ENCODE measurements at regions not wholly inside any gene's neighbourhood (a gene's known extent, or its start where the extent isn't known, plus 50 kb on each side); places are given as distances from the start of the nearest gene placed in this dataset.
"Not testable (repeated sequence)": the region's sequence is repeated elsewhere in the genome, so short reads cannot be mapped to it uniquely, and the experiment has no call there.

DNA sequence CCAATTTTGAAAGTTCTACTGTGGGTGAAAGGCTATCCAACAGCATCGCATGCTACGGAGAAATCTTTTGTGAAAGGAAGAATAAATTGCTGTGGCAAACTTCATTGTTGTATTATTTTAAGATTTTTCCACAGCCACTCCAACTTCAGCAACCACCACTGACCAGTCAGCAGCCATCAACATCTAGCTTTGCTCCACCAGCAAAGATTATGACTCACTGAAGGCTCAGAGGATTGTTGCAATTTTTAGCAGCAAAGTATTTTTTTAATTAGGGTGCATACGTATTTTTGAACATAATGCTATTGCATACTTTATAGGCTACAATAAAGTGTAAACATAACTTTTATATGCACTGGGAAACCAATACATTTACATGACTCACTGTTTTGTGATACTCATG lies 493.5 kb downstream of the TFAP2A start:
- no peak for DNase-seq

DNA sequence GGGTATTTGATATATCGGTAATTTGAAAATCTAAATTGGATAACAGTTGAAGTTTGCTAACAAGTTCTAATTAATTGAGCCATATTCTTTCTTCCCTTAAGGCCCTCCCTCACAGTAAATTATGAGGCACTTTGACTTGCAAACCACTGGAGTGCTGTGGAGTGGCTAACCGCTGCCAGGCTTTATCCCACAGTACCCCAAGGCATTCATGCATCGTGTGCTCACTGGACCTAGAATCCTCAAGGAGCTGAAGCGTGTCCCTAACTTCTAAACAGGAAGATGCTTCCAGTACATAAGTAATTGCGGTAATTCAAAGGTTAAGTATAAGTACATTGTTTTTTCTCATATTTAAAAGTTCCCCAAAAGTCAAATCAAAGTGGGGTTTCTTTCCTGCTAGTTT lies 499.9 kb downstream of the TFAP2A start:
- DNase-seq, result no peak

DNA sequence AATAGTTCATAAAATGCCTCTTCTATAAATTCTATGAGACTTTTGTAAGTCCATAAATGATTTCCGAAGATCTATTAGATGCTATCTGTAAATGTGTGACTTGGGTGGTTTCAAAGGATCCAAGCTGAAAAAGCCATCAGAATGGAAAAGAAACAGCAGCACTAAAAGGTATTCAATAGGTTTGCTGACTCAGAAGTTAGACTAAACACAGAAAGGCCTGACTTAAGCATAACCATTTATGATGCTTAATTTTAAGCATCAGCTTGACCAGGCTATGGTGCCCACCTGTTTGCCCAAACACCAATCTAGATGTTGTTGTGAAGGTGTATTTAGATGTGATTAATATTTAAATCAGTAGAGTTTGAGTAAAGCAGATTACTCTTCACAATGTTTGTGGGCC lies 513.5 kb downstream of the TFAP2A start:
- DNase-seq, result no peak

DNA sequence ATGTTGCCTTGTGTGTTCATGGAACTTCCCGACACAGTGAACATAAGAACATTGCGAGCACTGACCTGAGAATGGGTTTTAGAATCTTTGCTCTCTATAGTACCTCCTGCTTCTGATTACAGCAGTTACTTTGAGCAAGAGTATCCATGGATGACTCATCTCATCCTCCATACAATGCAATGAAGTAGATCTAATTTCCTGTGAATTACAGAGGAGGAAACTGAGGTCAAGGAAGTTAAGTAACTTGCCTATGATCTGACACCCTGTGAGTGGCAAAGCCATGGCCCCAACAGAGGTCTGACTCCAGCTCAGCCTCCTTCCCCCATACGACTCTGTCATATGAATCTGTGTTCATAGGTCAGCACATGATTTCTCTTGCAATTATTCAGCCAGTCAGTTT lies 518.1 kb downstream of the TFAP2A start:
- DNase-seq, result no peak

DNA sequence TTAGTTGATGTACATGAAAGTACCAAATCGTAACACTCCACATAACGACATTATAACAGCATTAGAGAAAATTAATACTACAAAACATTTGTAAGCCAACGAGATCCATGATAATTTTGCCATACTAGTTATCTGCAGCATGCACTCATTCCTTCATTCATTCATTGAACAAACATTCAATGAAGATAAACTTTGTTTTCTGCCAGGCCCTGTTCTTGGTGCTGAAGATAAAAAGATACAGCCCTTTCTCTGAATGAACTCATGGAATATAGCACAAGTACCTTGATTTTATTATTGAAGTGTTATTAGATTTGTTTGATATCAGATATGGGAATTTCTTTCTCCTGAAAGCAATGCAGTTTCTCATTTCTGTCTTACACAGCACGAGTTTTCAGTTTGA lies 524.0 kb downstream of the TFAP2A start:
- DNase-seq, result no peak

DNA sequence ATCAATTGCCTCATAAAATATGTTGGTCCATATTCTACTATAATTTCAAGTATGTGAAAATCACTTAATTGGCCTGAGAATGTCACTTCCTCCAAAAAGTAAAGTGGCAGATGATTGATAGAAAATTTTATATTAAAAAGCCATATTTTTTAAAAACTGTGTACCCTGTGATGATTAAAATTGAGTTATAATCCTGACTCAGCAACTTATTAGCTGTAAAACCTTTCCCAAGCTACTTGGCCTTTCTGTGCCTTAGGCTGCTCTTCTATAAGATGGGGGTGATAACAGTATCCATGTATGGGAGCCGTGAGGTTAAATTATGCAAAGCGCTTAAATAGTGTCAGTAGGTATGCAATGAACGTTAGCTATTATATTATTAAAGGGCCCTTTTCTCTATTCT lies 524.4 kb downstream of the TFAP2A start:
- no peak for DNase-seq

DNA sequence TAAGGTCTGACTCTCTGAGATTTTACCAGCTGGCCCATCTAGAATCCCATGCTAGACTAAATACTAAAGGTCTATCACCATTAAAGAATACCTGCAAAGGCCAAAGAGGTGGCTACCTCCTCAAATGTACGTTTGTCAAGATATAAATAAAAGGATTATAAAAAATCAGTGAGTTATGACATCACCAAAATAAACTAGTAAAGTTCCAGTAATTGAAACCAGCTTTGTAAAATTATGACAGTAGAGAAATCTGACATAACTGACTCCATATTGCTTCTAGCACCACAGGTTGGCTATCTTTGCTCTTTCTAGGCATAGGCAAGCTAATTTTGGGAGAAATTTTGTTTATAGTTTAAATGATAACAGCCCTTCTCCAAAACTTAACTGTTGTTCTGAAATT lies 536.3 kb downstream of the TFAP2A start:
- DNase-seq, result no peak

DNA sequence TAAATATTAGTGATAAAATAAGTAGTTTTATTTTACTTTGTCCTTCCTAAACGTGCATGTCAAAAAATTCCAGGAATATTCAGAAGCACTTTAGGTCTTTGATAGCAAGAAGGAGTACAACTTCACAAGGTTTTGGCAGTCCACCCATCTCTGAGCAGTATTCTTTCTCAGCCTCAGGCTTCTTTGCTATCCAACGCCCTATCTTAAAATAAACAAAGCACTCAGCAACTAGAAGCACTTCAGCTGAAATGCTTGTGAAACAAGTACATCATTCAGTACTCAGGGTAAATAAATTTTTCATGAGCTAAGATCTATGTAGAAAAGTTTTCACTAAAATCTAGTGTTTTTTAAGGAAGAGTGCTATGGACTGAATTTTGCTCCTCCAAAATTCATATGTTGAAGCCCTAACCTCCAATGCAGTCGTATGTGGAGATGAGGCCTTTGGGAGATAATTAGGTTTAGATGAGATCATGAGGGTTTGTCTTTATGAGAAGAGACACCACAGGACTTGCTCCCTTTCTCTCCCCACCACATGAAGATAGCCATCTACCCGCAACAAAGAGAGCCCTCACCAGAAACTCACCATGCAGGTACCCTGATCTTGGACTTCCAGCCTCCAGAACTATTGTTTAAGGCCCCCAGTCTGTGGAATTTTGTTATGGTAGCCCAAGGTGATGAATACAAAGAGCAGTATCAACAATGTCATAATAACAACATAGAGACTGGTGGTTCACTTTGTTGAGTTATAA lies 539.1 kb downstream of the TFAP2A start:
- no peak for DNase-seq

DNA sequence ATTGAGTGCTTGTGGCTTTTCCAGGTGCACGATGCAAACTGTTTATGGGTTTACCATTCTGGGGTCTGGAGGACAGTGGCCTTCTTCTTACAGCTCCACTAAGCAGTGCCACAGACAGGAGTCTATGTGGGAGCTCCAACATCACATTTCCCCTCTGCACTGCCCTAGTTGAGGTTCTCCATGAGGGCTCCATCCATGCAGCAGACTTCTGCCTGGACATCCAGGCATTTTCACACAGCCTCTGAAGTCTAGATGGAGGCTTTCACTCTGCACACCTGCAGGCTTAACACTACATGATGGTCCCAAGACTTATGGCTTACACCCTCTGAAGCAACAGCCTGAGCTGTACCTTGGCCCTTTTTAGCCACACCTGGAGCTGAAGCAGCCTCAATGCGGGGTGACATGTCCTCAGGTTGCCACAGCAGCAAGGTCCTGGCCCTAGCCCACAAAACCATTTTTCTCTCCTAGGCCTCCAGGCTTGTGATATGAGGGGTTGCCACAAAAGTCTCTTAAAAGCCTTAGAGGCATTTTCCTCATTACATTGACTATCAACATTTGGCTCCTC lies 552.2 kb downstream of the TFAP2A start:
- no peak for DNase-seq

DNA sequence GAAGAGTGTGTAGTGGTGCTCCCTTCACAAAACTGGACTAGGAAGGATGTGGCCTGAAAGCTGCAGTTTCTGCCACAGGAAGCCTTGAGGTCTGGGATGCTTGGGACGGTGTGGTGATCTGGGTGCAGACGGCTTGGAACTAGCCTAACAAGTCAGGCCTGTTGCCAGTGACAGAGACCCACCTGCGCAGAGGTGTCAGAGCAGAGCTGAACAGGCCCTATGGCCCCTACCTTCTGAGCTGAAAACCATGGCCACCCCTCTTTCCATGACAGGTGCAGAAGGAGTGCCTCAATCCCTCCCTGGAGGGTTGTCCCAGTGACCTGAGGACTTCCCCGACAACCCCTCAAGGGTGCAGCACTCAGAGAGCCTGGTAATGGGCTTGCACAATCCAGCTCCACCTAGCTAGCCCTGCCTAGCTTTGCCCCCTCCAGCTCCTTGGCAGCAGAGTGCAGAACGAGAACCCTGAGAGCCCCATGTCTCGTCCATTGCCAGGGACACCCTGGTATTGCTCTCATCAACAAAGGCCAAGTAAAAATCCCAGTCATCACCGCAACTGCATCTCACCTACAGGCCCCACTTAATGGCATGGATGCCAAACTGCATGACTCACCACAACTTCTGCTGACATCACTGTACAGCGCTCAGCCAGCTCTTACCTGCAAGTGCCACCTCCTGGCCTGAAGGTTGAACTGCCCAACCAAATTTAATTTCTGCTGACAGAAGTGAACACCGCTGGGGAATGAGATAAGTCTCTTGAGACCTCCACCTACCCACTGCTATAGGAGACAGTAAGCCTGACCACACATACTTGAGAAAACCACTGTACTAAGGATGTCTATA lies 563.1 kb downstream of the TFAP2A start:
- no peak for DNase-seq

DNA sequence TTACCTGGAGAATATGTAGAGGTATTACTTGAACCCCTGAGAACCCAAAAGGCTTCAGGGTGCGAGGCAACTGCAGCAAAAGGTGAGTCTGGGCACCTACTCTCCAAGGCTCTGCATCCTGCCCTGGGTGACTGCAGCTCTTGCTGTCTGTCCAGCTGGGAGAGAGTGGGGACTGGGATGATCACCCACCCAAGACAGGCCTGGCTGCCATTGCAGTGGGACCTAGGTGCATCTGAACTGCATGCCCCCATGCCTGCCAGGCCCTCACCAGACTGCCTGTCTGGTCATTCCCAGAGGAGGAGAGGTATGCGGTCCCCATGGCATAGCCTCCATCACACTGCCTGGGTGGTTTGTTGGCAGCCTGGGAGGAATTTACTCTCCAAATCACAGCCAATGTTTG lies 563.9 kb downstream of the TFAP2A start:
- no peak for DNase-seq

DNA sequence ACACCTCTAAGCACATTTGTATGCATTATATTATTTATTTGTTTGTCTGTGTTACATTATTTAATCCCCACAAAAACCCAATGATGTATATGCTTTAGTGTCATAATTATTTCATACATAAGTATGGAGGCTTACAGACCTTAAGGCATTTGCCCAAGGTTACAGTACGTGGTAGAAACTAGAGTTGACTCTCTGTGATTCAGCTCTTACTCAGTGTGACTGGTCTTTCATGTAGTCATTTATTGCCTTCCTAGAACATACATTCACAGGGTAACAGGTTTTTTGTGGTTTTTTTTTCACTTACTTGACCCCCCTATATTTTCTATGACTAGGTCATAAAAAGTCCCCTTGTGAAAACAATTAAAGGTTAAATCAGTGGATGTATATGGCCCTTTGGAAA lies 566.8 kb downstream of the TFAP2A start:
- no peak for DNase-seq

DNA sequence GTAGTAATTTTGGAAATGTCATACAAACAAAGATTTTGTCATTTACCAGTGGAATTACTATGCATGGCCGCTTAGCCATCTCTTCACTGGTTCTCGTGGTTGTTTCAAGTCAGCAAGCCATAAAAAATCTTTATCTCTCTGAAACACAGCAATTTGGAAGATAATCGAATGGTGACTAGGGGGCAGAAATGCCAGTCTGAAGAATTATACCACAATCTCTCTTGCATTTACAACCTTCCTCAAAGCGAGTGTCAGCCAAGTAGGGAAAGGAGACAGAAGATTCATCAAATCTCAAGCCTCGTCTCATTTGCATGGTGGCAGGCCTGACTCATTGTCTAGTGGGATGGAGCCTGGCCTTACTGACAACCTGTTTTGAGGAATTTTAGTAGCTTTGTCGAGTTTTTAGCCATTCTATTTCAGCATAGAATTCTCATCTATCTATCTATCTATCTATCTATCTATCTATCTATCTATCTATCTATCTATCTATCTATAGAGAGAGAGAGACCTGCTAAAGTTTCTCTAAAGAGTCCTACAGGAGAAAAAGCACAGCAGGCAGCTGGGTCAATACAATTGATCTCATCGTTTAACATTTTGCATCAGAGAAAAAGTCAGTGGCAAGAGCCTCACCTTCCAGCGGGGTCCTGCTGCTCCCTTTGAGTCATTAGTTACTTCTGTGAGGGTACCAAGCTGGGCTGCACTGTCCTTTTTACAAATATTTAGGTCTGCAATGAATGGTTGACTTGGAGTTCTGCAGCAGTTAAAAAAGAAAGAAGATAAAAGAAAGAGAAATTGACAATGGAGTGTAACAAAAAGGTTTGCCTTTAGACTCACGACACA lies 572.8 kb downstream of the TFAP2A start:
- no peak for DNase-seq

DNA sequence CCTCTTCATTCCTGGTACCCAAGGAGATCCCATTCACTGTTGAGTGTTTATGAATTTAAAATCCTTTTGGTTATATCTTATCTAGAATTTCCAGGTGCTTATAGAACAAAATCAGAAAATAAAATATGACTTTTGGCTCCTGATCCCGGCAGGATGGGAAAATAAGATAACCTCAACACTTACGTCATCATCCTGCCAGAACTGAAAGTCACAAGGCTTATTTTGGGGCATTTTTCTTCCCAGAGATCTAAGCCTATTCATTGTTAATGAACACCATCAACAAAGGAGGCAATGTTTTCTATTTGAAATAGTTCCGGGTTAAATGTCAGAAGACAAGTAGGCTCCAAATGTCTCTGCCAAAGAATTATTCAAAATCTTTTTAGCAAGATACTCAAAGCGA lies 580.6 kb downstream of the TFAP2A start:
- DNase-seq, result no peak

DNA sequence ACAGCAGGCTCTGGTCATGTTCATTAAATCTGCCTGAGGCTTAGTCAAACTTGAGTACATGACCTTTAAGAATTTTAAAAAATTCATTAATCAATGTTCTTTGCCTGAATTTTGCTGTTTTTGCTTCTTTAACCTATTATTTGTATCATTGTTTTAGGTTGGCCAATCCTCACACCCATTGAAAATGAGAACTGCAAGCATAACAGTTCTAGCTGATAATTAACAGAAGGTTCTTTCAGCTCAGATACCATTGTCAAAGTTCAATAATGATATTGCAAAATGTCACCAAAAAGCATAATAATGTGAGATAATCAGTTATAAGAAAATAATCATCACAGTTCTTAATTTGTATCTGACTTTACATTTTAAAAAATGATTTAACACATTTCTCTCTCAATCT lies 583.1 kb downstream of the TFAP2A start:
- DNase-seq, result no peak

DNA sequence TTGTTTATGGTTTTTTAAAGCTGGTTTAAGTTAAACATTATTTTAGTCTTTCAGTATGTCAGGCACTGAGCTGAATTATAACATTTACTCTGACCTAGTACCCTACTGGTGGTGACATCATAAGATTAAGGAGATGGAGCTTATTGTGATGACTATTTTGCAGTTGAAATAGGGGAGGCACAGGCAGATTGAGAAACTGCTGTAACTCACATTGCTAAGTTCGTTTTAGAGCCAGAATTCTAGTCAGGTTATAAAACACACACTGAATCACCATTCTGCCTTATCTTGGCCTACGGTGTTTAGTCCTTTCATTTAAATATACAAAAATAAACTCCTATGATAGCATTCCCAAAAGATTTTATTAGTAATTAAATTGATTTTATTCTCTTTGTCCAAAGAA lies 584.1 kb downstream of the TFAP2A start:
- no peak for DNase-seq

DNA sequence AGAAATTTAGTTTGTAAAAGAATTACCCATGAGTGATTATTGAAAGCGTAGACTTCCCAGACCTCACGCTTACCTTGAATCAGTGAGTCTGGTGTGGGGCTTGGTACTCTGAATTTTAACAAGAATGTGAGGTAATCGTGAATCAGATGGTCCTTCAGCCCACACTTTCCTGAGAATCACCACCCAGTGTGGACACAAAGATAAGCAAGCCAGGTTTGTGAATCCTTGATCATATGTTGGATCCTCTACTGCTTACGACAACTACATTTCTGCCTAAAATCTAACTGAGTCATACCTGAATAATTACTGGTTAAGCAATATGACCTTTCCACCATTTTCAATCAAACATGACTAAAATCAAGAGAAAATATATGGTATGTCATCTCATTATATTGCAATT lies 589.3 kb downstream of the TFAP2A start:
- DNase-seq, result no peak

DNA sequence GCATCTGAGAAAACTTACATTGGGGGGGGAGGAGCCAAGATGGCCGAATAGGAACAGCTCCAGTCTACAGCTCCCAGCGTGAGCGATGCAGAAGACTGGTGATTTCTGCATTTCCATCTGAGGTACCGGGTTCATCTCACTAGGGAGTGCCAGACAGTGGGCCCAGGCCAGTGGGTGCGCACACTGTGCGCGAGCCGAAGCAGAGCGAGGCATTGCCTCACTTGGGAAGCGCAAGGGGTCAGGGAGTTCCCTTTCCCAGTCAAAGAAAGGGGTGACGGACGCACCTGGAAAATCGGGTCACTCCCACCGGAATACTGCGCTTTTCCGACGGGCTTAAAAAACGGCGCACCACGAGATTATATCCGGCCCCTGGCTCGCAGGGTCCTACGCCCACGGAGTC lies 604.1 kb downstream of the TFAP2A start:
- not testable (repeated sequence) for DNase-seq

DNA sequence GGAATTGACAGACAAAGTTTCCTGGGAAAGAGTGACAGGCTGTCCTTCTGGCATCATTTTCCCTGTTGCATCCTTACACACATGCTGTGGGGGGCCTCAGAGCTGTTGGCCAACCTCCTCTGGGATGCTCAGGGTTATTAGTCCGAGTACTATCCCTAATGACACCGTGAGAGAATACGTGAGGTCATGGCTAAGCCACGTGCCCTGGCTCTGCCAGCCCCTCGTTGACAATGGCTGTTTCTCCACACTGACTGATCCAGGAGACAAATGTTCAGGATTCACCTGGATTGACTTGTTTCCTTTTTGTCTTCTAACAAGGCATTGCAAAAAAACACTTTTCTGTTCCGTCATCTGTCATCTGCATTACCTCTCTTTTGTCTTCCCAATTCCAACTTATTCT lies 604.6 kb downstream of the TFAP2A start:
- no peak for DNase-seq

DNA sequence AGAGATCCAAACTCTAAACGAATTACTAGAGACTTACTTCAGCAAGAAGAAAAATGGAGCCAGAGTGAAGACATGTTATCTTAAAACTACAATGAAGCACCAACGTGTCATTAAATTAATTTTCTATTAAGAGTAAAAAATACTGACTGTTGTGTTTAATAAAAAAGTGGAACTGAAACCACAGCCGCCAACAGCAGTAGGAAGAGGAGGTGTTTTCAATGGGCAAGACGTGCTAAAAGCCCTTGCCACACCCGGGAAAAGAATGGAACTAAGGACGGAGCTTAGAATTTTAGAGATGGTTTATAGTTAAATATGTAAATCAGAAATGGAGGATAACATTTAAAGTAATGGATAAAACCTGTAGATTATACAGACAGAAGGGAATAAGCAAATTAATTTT lies 608.7 kb downstream of the TFAP2A start:
- no peak for DNase-seq

DNA sequence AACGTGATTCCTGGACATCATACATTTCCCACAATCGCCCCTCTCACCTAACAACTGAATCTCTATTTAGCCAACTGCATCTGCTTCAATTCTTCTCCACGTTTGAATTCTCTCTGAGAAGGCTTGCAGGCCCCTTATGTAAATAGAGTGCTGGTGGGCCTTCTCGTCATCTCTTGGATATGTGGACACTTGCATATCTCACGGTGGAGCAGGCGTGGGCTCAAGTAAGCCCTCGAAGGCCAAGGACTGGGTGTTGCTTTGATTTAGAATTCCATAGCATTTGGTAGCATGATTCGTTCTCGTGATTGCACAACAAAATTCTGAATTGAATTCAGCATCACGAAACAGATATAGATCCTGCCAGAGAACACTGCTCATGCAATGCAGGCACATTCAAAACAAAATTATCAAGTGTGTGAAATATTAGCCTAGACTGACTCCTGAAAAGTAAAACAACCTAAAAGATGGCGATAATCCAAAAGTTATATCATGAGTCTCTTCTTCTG lies 613.6 kb downstream of the TFAP2A start:
- DNase-seq, result no peak

DNA sequence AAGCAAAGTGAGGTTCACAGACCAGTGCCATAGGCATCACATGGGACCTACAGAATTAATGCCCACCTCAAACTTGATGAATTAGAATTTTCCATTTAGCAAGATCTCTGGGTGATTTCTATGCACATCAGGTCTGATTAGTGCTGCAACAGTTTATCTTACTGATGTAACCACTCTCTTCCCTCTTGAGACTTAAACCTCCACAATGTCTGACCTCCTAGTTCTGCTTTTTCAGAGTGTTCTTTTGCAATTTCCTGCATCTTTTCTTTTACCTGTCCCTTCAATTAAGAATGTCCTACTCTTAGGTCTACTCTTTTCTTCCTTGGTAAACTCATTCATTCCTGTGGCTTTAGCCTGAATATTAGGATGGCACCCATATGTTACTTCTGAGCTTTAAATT lies 615.3 kb downstream of the TFAP2A start:
- no peak for DNase-seq

DNA sequence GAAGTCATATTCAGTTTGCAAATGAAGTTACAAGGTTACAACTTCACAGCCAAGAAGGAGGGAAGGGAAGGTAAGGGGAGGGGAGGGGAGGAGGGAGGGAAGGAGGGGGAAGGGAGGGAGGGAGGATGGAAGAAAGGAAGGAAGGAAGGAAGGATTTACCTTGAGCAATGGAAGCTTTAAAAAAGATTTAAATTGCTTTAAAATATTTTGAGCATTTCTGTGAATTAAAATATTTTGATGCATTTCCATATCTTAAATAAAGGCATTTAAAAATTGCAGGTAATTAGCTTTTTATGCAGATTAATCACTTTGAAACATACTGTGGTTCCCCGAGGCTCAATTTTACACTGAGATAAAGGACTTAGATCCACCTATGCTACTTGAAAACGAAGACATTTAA lies 618.0 kb downstream of the TFAP2A start:
- no peak for DNase-seq
